HepG2 (cell line): ENCODE measurements at regions not wholly inside any gene's neighbourhood (a gene's known extent, or its start where the extent isn't known, plus 50 kb on each side); places are given as distances from the start of the nearest gene placed in this dataset.

ENCODE experiments used
- ADNP ChIP-seq: sonication (generic); formaldehyde crosslinking; IDR thresholded peaks from 2 replicates; pipeline ENCODE4 v1.4.0; 2020; ENCODE audit warnings: missing genetic modification reagents
- AKAP8 ChIP-seq: sonication (generic); formaldehyde crosslinking; IDR thresholded peaks from 2 replicates; pipeline ENCODE4 v1.5.1; 2020; ENCODE audit warnings: mild to moderate bottlenecking, missing genetic modification reagents
- CTCF ChIP-seq: sonication (generic); formaldehyde crosslinking; IDR thresholded peaks from 2 replicates; pipeline ENCODE4 v1.5.0; 2020; ENCODE audit warnings: mild to moderate bottlenecking, missing genetic modification reagents, moderate library complexity
- GABPB1 ChIP-seq: IDR thresholded peaks from 2 replicates; pipeline ENCODE4 v1.6.1; 2016; ENCODE audit warnings: mild to moderate bottlenecking, missing genetic modification reagents, moderate library complexity, missing compliant biosample characterization
- HDAC2 ChIP-seq: sonication (generic); formaldehyde crosslinking; IDR thresholded peaks from 2 replicates; pipeline ENCODE4 v1.4.0; 2020; ENCODE audit warnings: missing genetic modification reagents
- HNF4A ChIP-seq: sonication (generic); formaldehyde crosslinking; IDR thresholded peaks from 2 replicates; pipeline ENCODE4 v1.4.0; 2020; ENCODE audit warnings: missing genetic modification reagents
- IKZF4 ChIP-seq: sonication (generic); formaldehyde crosslinking; IDR thresholded peaks from 2 replicates; pipeline ENCODE4 v1.5.1; 2020; ENCODE audit warnings: borderline replicate concordance, mild to moderate bottlenecking, low read depth, missing genetic modification reagents; ENCODE audit errors: not compliant biosample characterization
- KLF11 ChIP-seq: IDR thresholded peaks from 2 replicates; pipeline ENCODE4 v1.6.1; 2016; ENCODE audit warnings: missing compliant biosample characterization
- MIER3 ChIP-seq: IDR thresholded peaks from 2 replicates; pipeline ENCODE4 v1.6.1; 2016; ENCODE audit warnings: missing compliant biosample characterization, borderline replicate concordance
- NCOA1 ChIP-seq: sonication (generic); formaldehyde crosslinking; IDR thresholded peaks from 2 replicates; pipeline ENCODE4 v1.9.0; 2021; ENCODE audit warnings: missing genetic modification reagents
- NFIB ChIP-seq: sonication (generic); formaldehyde crosslinking; IDR thresholded peaks from 2 replicates; pipeline ENCODE4 v1.9.0; 2021; ENCODE audit warnings: missing genetic modification reagents, mild to moderate bottlenecking, borderline replicate concordance
- PCBP1 ChIP-seq: fragments of 200-400 bp; formaldehyde crosslinking; IDR thresholded peaks from 2 replicates; pipeline ENCODE4 v1.6.1; 2017; ENCODE audit warnings: mild to moderate bottlenecking, low read depth, low read length, borderline replicate concordance
- RFX3 ChIP-seq: IDR thresholded peaks from 2 replicates; pipeline ENCODE4 v1.6.1; 2016; ENCODE audit warnings: missing biosample characterization, missing genetic modification reagents
- RFX5 ChIP-seq: IDR thresholded peaks from 2 replicates; pipeline ENCODE4 v1.6.1; 2011; ENCODE audit warnings: low read depth, low read length, improper control_type of control experiment
- RFXAP ChIP-seq: sonication (generic); formaldehyde crosslinking; IDR thresholded peaks from 2 replicates; pipeline ENCODE4 v1.4.0; 2020; ENCODE audit warnings: missing genetic modification reagents, borderline replicate concordance
- RNF2 ChIP-seq: fragments of 450-650 bp; conservative IDR thresholded peaks from 2 replicates; pipeline ENCODE4 v1.6.1; 2016; ENCODE audit warnings: low read depth
- THAP11 ChIP-seq: IDR thresholded peaks from 2 replicates; pipeline ENCODE4 v1.6.1; 2016; ENCODE audit warnings: missing biosample characterization, missing genetic modification reagents
- THRA ChIP-seq: sonication (generic); formaldehyde crosslinking; IDR thresholded peaks from 2 replicates; pipeline ENCODE4 v1.4.0; 2020; ENCODE audit warnings: missing genetic modification reagents, borderline replicate concordance
- ZNF280D ChIP-seq: sonication (generic); formaldehyde crosslinking; IDR thresholded peaks from 2 replicates; pipeline ENCODE4 v1.5.1; 2020; ENCODE audit warnings: mild to moderate bottlenecking, missing genetic modification reagents
- ZNF556 ChIP-seq: sonication (generic); formaldehyde crosslinking; IDR thresholded peaks from 2 replicates; pipeline ENCODE4 v1.4.0; 2020; ENCODE audit warnings: mild to moderate bottlenecking, missing genetic modification reagents, borderline replicate concordance
- ZSCAN12 ChIP-seq: sonication (generic); formaldehyde crosslinking; IDR thresholded peaks from 2 replicates; pipeline ENCODE4 v1.9.0; 2021; ENCODE audit warnings: mild to moderate bottlenecking, missing genetic modification reagents
- ZUFSP ChIP-seq: sonication (generic); formaldehyde crosslinking; IDR thresholded peaks from 2 replicates; pipeline ENCODE4 v1.9.0; 2021; ENCODE audit warnings: missing genetic modification reagents, mild to moderate bottlenecking, borderline replicate concordance

GRCh38 chr1:67500413-67500959 is 70.3 kb upstream of the SERBP1 start (continued):
- TF ChIP-seq HDAC2 (CRISPR knock-in tag) = peak; percentile 56; the same call in 1 of the 2 replicates
- peak; percentile 50; the same call in 1 of the 2 replicates for TF ChIP-seq GABPB1 (CRISPR knock-in tag)
- TF ChIP-seq MIER3 = 0 out of 2 replicates have a peak, but pooled peaks have one; percentile 54
- 0 out of 2 replicates have a peak, but pooled peaks have one; percentile 26 for TF ChIP-seq ADNP
- TF ChIP-seq RFXAP (CRISPR knock-in tag) = peak; percentile 18; the same call in 1 of the 2 replicates
- TF ChIP-seq ZNF280D (CRISPR knock-in tag) = 0 out of 2 replicates have a peak, but pooled peaks have one; percentile 20
- TF ChIP-seq KLF11 (CRISPR knock-in tag) = peak; percentile 62; the same call in 1 of the 2 replicates
- peak; percentile 63 for TF ChIP-seq THAP11
- peak; percentile 61; the same call in 1 of the 2 replicates for TF ChIP-seq HNF4A (CRISPR knock-in tag)
- no peak for TF ChIP-seq PCBP1
- TF ChIP-seq ZNF556 (CRISPR knock-in tag) = 0 out of 2 replicates have a peak, but pooled peaks have one; percentile 46
- no peak for TF ChIP-seq ZUFSP (CRISPR knock-in tag)
- no peak for TF ChIP-seq RFX5
- peak; percentile 47; the same call in 1 of the 2 replicates for TF ChIP-seq THRA
- TF ChIP-seq AKAP8 (CRISPR knock-in tag) = no peak
- TF ChIP-seq ZSCAN12 (CRISPR knock-in tag) = no peak
- peak; percentile 58; the same call in 1 of the 2 replicates for TF ChIP-seq RNF2
- no peak for TF ChIP-seq RFX3 (CRISPR knock-in tag)
- peak; percentile 99 for TF ChIP-seq CTCF (CRISPR knock-in tag)
- TF ChIP-seq IKZF4 = no peak
- no peak for TF ChIP-seq NFIB (CRISPR knock-in tag)
- no peak for TF ChIP-seq NCOA1 (CRISPR knock-in tag)
